DMS 273 treated with DMSO at 0.1 percent for 48 hours (cell line): ENCODE measurements at regions not wholly inside any gene's neighbourhood (a gene's known extent, or its start where the extent isn't known, plus 50 kb on each side); places are given as distances from the start of the nearest gene placed in this dataset.

Source experiments
- DNase-seq: peaks from one replicate; lab custom pipeline; 2025; lab: John Stamatoyannopoulos, UW

GRCh38 chr2:8472545-8473323, 209.1 kb upstream of the ID2 start:
- no peak for DNase-seq

- no peak for DNase-seq
These were observed 206.4 kb upstream of the ID2 start for GRCh38 chr2:8475349-8476031.

GRCh38 chr2:8477552-8478470, 204.0 kb upstream of the ID2 start:
- DNase-seq = no peak

- no peak for DNase-seq
These were observed 203.4 kb upstream of the ID2 start for GRCh38 chr2:8478471-8478793.

GRCh38 chr2:8479298-8479697, 202.6 kb upstream of the ID2 start:
- DNase-seq = no peak

- no peak for DNase-seq
These were observed 200.9 kb upstream of the ID2 start for GRCh38 chr2:8480915-8481314.

- no peak for DNase-seq
These were observed 200.3 kb upstream of the ID2 start for GRCh38 chr2:8481463-8482009.

- no peak for DNase-seq
These were observed 199.4 kb upstream of the ID2 start for GRCh38 chr2:8482432-8482831.

- no peak for DNase-seq
These were observed 197.2 kb upstream of the ID2 start for GRCh38 chr2:8484502-8485283.

GRCh38 chr2:8485736-8486135, 196.1 kb upstream of the ID2 start:
- DNase-seq = no peak

- DNase-seq = no peak
These were observed 195.7 kb upstream of the ID2 start for GRCh38 chr2:8486141-8486540.

- DNase-seq = no peak
These were observed 194.4 kb upstream of the ID2 start for GRCh38 chr2:8487461-8487932.

- DNase-seq = no peak
These were observed 193.7 kb upstream of the ID2 start for GRCh38 chr2:8488001-8488738.

- no peak for DNase-seq
These were observed 192.6 kb upstream of the ID2 start for GRCh38 chr2:8489221-8489620.

GRCh38 chr2:8489751-8490150, 192.1 kb upstream of the ID2 start:
- DNase-seq = no peak

GRCh38 chr2:8490166-8490721, 191.6 kb upstream of the ID2 start:
- no peak for DNase-seq

- DNase-seq = no peak
These were observed 190.4 kb upstream of the ID2 start for GRCh38 chr2:8491296-8492027.

- no peak for DNase-seq
These were observed 187.7 kb upstream of the ID2 start for GRCh38 chr2:8494151-8494550.

GRCh38 chr2:8494589-8494988, 187.3 kb upstream of the ID2 start:
- no peak for DNase-seq
